ENCODE measurements at regions not wholly inside any gene's neighbourhood (a gene's known extent, or its start where the extent isn't known, plus 50 kb on each side); places are given as distances from the start of the nearest gene placed in this dataset.

DNA sequence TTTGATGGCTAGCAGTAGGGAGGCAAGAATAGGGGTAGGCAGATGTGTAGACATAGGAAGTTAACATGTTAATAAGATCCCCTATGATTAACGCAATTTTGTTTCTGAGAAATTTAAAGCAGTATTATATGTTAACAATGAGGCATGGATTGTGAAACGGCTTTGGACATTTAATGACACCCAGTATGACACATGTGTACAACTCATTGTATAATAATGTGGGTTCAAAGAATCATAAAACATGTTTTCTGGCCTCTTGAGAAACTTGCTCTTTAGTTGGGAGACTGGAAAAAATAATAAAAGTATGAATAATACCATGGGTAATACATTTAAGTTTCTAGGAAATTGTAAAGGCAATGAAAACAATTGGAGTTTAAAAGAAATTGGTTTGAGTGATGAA, 332.1 kb upstream of the CDH20 start:
- no peak overlapping the region for H3K4me3 ChIP-seq (ENCODE audit: low read depth in 1 of 2, low read length in 2 of 2)
- no peaks in the 10 kb centered on the region for H3K36me3 ChIP-seq (ENCODE audit: control insufficient read depth in 1 of 2, insufficient read depth in 2 of 2, low read length in 2 of 2)
- no peaks in the 10 kb centered on the region for H3K9me3 ChIP-seq (ENCODE audit: control insufficient read depth in 1 of 2, low read length in 2 of 2)
- no peak overlapping the region for H3K27ac ChIP-seq (ENCODE audit: low read depth, low read length)
- H3K4me1 ChIP-seq (ENCODE audit: control insufficient read depth in 1 of 2, insufficient read depth in 2 of 2, low read length in 2 of 2) = no peaks in the 10 kb centered on the region
- H3K27me3 ChIP-seq (ENCODE audit: control insufficient read depth in 1 of 2, insufficient read depth in 2 of 2, low read length in 2 of 2) = no peaks in the 10 kb centered on the region
- H3K9ac ChIP-seq (ENCODE audit: low read depth in 1 of 2, low read length in 2 of 2) = no peak overlapping the region

DNA sequence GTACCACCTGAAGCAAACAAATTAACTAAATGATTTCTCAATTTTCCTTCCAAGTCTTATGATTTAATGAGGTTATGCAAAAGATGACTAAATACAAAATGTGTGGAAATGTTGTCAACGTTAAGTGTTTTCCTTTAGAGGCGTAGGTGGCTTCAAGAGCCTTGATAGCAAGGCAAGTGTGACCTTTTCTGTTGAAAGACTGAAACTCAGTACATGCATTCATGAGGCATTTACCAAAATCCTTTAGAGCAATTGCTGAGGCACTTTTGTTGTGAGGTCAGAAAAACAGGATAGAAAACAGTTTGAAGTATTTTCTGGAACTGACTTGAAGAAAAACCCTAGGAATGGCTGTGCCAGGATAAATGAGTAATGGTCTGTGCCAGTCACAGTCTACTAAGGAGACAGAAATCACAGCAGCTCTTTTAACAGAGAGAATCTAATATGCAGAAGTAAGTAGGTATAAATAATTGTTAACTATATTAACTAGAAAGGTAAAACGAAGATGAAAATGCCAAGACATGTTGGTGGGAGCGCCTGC, 326.5 kb upstream of the CDH20 start:
- H3K9me3 ChIP-seq (ENCODE audit: control insufficient read depth in 1 of 2, low read length in 2 of 2) = no peaks in the 10 kb centered on the region
- no peak overlapping the region for H3K27ac ChIP-seq (ENCODE audit: low read depth, low read length)
- H3K36me3 ChIP-seq (ENCODE audit: control insufficient read depth in 1 of 2, insufficient read depth in 2 of 2, low read length in 2 of 2) = no peaks in the 10 kb centered on the region
- H3K27me3 ChIP-seq (ENCODE audit: control insufficient read depth in 1 of 2, insufficient read depth in 2 of 2, low read length in 2 of 2) = no peaks in the 10 kb centered on the region
- no peak overlapping the region for H3K9ac ChIP-seq (ENCODE audit: low read depth in 1 of 2, low read length in 2 of 2)
- no peak overlapping the region for H3K4me3 ChIP-seq (ENCODE audit: low read depth in 1 of 2, low read length in 2 of 2)
- no peaks in the 10 kb centered on the region for H3K4me1 ChIP-seq (ENCODE audit: control insufficient read depth in 1 of 2, insufficient read depth in 2 of 2, low read length in 2 of 2)

DNA sequence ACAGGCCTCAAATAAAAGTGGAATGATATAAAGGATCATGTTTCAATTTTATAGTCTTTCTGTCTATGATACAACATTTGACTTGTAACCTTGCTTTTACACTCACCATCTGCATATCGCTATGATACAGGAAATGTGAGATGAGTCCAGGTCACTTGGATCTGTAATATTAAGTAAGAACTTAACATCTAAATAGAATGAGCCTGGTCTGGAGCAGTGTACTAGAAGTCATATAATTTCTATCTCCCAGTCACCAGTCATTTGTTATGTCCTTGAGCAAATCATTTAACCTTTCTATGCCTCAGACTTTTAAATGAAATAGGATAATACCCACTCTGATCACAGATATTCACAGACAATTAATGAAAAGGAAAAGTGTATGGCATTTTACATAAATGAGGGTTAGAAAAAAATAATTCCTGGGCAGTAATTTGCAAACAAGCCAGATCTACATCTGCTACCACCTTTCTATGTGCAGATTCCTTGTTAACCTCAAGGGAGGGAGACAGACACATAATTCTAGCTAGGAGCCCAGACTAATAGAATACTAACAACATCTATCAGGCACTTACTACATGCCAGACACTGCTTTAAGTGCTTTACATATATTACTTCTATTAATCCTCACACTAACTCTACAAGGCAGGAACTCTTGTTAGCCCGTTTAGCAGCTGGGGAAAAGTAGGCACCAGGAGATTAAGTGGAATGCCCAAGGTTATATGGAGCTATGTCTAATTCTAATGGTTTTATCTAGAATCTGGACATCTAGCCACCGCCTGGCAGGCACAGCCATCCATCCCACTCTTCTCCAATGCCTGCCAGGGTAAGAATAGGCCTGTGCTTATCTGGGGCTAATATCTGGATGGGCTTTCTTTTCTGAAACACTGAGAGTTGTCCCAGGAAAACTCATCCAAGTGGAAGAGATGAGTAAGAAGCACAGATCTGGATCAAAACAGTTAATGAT, 313.6 kb upstream of the CDH20 start:
- H3K36me3 ChIP-seq (ENCODE audit: control insufficient read depth in 1 of 2, insufficient read depth in 2 of 2, low read length in 2 of 2) = no peaks in the 10 kb centered on the region
- peaks cover 0 to 4% of the 10 kb centered on the region in 2 donors for H3K9me3 ChIP-seq (ENCODE audit: control insufficient read depth in 1 of 2, low read length in 2 of 2)
- H3K4me3 ChIP-seq (ENCODE audit: low read depth in 1 of 2, low read length in 2 of 2) = no peak overlapping the region
- no peaks in the 10 kb centered on the region for H3K27me3 ChIP-seq (ENCODE audit: control insufficient read depth in 1 of 2, insufficient read depth in 2 of 2, low read length in 2 of 2)
- no peak overlapping the region for H3K27ac ChIP-seq (ENCODE audit: low read depth, low read length)
- H3K9ac ChIP-seq (ENCODE audit: low read depth in 1 of 2, low read length in 2 of 2) = no peak overlapping the region
- H3K4me1 ChIP-seq (ENCODE audit: control insufficient read depth in 1 of 2, insufficient read depth in 2 of 2, low read length in 2 of 2) = no peaks in the 10 kb centered on the region

DNA sequence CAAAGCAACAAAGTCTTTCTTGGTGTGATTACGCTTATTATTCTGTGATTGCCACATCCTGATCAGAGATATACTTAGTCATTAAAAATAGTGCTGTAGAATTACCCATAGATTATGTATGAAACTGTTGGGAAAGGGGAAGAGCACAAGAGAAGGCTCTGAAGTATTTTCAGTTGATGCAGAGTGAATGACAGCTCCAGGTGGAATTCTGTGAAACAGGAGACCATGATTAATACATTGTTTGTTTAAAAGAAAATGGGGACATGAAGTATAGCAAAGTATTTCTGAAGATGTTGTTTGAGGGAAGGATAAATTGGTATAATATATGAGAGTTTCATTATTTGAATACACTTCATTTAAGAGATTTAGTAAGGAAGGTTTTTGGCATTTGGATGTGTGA, 307.6 kb upstream of the CDH20 start:
- Histone ChIP-seq H3K36me3 (ENCODE audit: control insufficient read depth in 1 of 2, insufficient read depth in 2 of 2, low read length in 2 of 2) (no peaks in the 10 kb centered on the region), H3K27ac (ENCODE audit: low read depth, low read length) (no peak overlapping the region), H3K27me3 (ENCODE audit: control insufficient read depth in 1 of 2, insufficient read depth in 2 of 2, low read length in 2 of 2) (no peaks in the 10 kb centered on the region), H3K9ac (ENCODE audit: low read depth in 1 of 2, low read length in 2 of 2) (no peak overlapping the region), H3K9me3 (ENCODE audit: control insufficient read depth in 1 of 2, low read length in 2 of 2) (peaks cover 0 to 7% of the 10 kb centered on the region in 2 donors), H3K4me3 (ENCODE audit: low read depth in 1 of 2, low read length in 2 of 2) (no peak overlapping the region), H3K4me1 (ENCODE audit: control insufficient read depth in 1 of 2, insufficient read depth in 2 of 2, low read length in 2 of 2) (no peaks in the 10 kb centered on the region)

DNA sequence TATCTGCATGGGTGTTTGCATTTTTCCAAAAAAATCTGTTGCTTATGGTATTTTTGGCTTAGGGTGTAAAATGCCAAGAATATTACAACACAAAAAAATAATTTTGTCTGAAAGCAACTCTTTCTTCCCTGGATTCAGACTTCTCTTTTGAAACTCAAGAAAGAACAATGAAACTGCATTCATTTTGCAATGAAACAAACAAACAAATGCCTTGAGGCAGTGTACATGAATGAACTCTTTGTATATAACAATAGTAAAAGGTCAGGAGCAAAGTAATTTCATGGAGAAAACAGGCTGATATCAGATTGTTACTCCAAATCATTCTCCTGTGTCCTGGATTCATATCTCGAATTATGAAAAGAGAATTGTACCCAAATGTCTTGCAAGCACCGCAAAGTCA, 301.6 kb upstream of the CDH20 start:
- Histone ChIP-seq H3K36me3 (ENCODE audit: control insufficient read depth in 1 of 2, insufficient read depth in 2 of 2, low read length in 2 of 2) (no peaks in the 10 kb centered on the region), H3K4me3 (ENCODE audit: low read depth in 1 of 2, low read length in 2 of 2) (no peak overlapping the region), H3K9me3 (ENCODE audit: control insufficient read depth in 1 of 2, low read length in 2 of 2) (peaks cover 0 to 3% of the 10 kb centered on the region in 2 donors), H3K27me3 (ENCODE audit: control insufficient read depth in 1 of 2, insufficient read depth in 2 of 2, low read length in 2 of 2) (no peaks in the 10 kb centered on the region), H3K27ac (ENCODE audit: low read depth, low read length) (no peak overlapping the region), H3K4me1 (ENCODE audit: control insufficient read depth in 1 of 2, insufficient read depth in 2 of 2, low read length in 2 of 2) (no peaks in the 10 kb centered on the region), H3K9ac (ENCODE audit: low read depth in 1 of 2, low read length in 2 of 2) (no peak overlapping the region)

DNA sequence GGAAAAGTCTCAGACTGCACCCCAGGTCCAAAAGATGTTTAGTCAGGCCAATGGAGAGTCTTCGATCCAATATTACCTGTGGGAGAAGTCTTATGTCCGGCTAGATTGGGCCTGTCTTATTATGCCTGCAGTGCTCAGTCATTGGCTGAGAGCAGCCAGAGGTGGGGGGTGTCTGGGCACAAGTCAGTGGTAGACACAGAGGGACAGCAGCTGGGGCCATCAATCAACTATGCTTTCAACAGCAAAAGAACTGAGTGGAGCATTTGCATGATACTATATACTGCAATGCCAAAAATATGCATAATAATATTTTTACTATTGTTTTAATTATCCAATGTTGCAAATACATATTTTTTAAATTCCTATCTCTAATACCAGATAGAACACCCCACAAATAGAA, 298.6 kb upstream of the CDH20 start:
- no peak overlapping the region for H3K27ac ChIP-seq (ENCODE audit: low read depth, low read length)
- H3K36me3 ChIP-seq (ENCODE audit: control insufficient read depth in 1 of 2, insufficient read depth in 2 of 2, low read length in 2 of 2) = no peaks in the 10 kb centered on the region
- H3K9ac ChIP-seq (ENCODE audit: low read depth in 1 of 2, low read length in 2 of 2) = no peak overlapping the region
- no peaks in the 10 kb centered on the region for H3K9me3 ChIP-seq (ENCODE audit: control insufficient read depth in 1 of 2, low read length in 2 of 2)
- no peaks in the 10 kb centered on the region for H3K27me3 ChIP-seq (ENCODE audit: control insufficient read depth in 1 of 2, insufficient read depth in 2 of 2, low read length in 2 of 2)
- H3K4me3 ChIP-seq (ENCODE audit: low read depth in 1 of 2, low read length in 2 of 2) = no peak overlapping the region
- H3K4me1 ChIP-seq (ENCODE audit: control insufficient read depth in 1 of 2, insufficient read depth in 2 of 2, low read length in 2 of 2) = no peaks in the 10 kb centered on the region

DNA sequence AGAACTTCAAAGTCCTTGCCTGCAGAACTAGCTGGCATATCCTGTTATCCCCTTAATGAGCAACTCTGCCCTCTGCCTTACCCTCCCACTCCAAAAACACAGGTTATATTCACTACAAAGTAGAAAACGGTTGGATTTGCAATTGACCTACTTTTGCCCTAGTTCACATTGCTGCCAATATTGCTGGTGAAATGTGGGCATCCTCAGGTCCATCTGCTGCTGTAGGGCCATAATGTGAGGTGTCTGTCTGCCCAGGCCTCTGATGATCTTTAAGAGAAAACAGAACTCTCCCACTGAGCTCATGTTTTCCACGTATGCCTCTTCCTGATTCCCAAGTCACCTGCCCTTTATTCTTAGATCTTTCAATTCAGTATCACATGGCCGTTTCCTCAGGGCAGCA, 294.0 kb upstream of the CDH20 start:
- H3K27ac ChIP-seq (ENCODE audit: low read depth, low read length) = no peak overlapping the region
- no peak overlapping the region for H3K4me3 ChIP-seq (ENCODE audit: low read depth in 1 of 2, low read length in 2 of 2)
- H3K27me3 ChIP-seq (ENCODE audit: control insufficient read depth in 1 of 2, insufficient read depth in 2 of 2, low read length in 2 of 2) = no peaks in the 10 kb centered on the region
- no peaks in the 10 kb centered on the region for H3K9me3 ChIP-seq (ENCODE audit: control insufficient read depth in 1 of 2, low read length in 2 of 2)
- no peaks in the 10 kb centered on the region for H3K36me3 ChIP-seq (ENCODE audit: control insufficient read depth in 1 of 2, insufficient read depth in 2 of 2, low read length in 2 of 2)
- no peak overlapping the region for H3K9ac ChIP-seq (ENCODE audit: low read depth in 1 of 2, low read length in 2 of 2)
- no peaks in the 10 kb centered on the region for H3K4me1 ChIP-seq (ENCODE audit: control insufficient read depth in 1 of 2, insufficient read depth in 2 of 2, low read length in 2 of 2)

DNA sequence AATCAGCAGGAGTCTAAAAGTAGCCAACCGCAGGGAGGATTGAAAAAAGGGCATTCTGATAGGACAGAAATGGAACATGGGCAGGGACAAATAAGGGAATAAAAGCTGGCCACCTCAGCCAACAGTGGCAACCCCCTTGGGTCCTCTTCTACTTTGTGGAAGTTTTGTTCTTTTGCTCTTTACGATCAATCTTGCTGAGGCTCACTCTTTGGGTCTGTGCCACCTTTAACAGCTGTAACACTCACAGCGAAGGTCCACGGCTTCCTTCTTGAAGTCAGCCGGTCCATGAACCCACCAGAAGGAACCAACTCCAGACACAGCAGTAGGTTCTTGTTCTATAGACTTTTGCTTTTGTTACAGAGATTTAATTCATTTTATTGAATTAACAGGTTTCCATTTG, 285.4 kb upstream of the CDH20 start:
- Histone ChIP-seq H3K9me3 (ENCODE audit: control insufficient read depth in 1 of 2, low read length in 2 of 2) (no peaks in the 10 kb centered on the region), H3K9ac (ENCODE audit: low read depth in 1 of 2, low read length in 2 of 2) (no peak overlapping the region), H3K36me3 (ENCODE audit: control insufficient read depth in 1 of 2, insufficient read depth in 2 of 2, low read length in 2 of 2) (no peaks in the 10 kb centered on the region), H3K4me1 (ENCODE audit: control insufficient read depth in 1 of 2, insufficient read depth in 2 of 2, low read length in 2 of 2) (no peaks in the 10 kb centered on the region), H3K27me3 (ENCODE audit: control insufficient read depth in 1 of 2, insufficient read depth in 2 of 2, low read length in 2 of 2) (no peaks in the 10 kb centered on the region), H3K4me3 (ENCODE audit: low read depth in 1 of 2, low read length in 2 of 2) (no peak overlapping the region), H3K27ac (ENCODE audit: low read depth, low read length) (no peak overlapping the region)

DNA sequence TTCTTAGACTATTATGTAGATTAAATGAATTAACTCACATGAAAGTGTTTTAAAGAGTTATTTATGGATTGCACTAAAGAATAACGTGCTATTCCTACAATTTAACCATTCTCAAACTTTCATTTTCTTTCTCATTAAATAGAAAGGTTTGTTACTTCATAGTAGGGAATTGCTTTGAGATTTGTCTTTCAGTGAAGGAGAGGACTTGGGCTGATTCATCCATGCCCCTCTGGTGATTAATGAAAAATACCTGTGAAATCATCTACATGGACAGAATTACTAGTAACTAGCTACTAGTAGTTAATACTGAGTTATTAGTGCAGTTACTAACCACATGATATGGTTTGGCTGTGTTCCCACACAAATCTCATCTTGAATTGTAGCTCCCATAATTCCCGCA, 275.8 kb upstream of the CDH20 start:
- Histone ChIP-seq H3K27ac (ENCODE audit: low read depth, low read length) (no peak overlapping the region), H3K36me3 (ENCODE audit: control insufficient read depth in 1 of 2, insufficient read depth in 2 of 2, low read length in 2 of 2) (no peaks in the 10 kb centered on the region), H3K4me3 (ENCODE audit: low read depth in 1 of 2, low read length in 2 of 2) (no peak overlapping the region), H3K27me3 (ENCODE audit: control insufficient read depth in 1 of 2, insufficient read depth in 2 of 2, low read length in 2 of 2) (no peaks in the 10 kb centered on the region), H3K9me3 (ENCODE audit: control insufficient read depth in 1 of 2, low read length in 2 of 2) (peaks cover 0 to 5% of the 10 kb centered on the region in 2 donors), H3K4me1 (ENCODE audit: control insufficient read depth in 1 of 2, insufficient read depth in 2 of 2, low read length in 2 of 2) (no peaks in the 10 kb centered on the region), H3K9ac (ENCODE audit: low read depth in 1 of 2, low read length in 2 of 2) (no peak overlapping the region)

DNA sequence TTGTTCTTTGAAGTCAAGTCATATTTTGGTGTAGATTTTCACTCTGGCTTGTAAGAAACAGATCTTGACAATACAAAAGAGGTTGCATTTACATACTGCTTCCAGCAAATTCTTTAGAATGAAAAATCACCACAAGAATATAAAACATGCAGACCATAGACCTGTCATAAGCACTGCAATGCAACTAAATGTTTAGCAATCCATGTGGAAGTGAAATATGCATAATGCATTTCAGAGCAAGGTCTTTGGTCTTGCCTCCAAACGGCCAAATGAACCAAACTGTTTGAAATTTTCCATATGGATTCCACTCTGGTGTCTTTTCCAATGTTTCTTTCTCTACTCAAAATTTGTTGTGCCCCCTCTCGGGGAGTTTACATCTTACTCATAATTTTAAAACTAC, 271.0 kb upstream of the CDH20 start:
- H3K27me3 ChIP-seq (ENCODE audit: control insufficient read depth in 1 of 2, insufficient read depth in 2 of 2, low read length in 2 of 2) = no peaks in the 10 kb centered on the region
- no peaks in the 10 kb centered on the region for H3K9me3 ChIP-seq (ENCODE audit: control insufficient read depth in 1 of 2, low read length in 2 of 2)
- no peak overlapping the region for H3K4me3 ChIP-seq (ENCODE audit: low read depth in 1 of 2, low read length in 2 of 2)
- H3K4me1 ChIP-seq (ENCODE audit: control insufficient read depth in 1 of 2, insufficient read depth in 2 of 2, low read length in 2 of 2) = no peaks in the 10 kb centered on the region
- H3K36me3 ChIP-seq (ENCODE audit: control insufficient read depth in 1 of 2, insufficient read depth in 2 of 2, low read length in 2 of 2) = no peaks in the 10 kb centered on the region
- no peak overlapping the region for H3K9ac ChIP-seq (ENCODE audit: low read depth in 1 of 2, low read length in 2 of 2)
- no peak overlapping the region for H3K27ac ChIP-seq (ENCODE audit: low read depth, low read length)
